Gastroesophageal sphincter (tissue), 4 donors: ENCODE measurements at regions not wholly inside any gene's neighbourhood (a gene's known extent, or its start where the extent isn't known, plus 50 kb on each side); places are given as distances from the start of the nearest gene placed in this dataset.

ENCODE experiments used
- ATAC-seq: fragments of 150-250 bp; one replicate; pipeline ENCODE4 v1.9.1; 2016; ENCODE audit warnings: mild to moderate bottlenecking, moderate library complexity
- H3K27ac ChIP-seq, 4 donors: fragments of 200-600 bp; sonication (generic) in 3 of 4; 1 replicate in 3 of 4; 2 replicates in 1 of 4; pipeline ENCODE4 v1.5.1; 2016 to 2019
- H3K27me3 ChIP-seq: fragments of 200-600 bp; sonication (generic); one replicate; pipeline ENCODE4 v1.5.1; 2019
- H3K36me3 ChIP-seq, 2 donors: fragments of 200-600 bp; sonication (generic); one replicate each; pipeline ENCODE4 v1.5.1; 2019; ENCODE audit warnings: control low read depth in 1 of 2
- H3K4me1 ChIP-seq, 3 donors: fragments of 200-600 bp; sonication (generic); 1 replicate in 2 of 3; 2 replicates in 1 of 3; pipeline ENCODE4 v1.5.1; 2016 to 2019; ENCODE audit warnings: control low read depth in 2 of 3
- H3K4me3 ChIP-seq, 2 donors: fragments of 200-600 bp; sonication (generic); one replicate each; pipeline ENCODE4 v1.5.1; 2019; ENCODE audit warnings: mild to moderate bottlenecking in 1 of 2, moderate library complexity in 1 of 2
- H3K9me3 ChIP-seq, 3 donors: fragments of 200-600 bp; sonication (generic); one replicate each; pipeline ENCODE4 v1.5.1; 2017 to 2019; ENCODE audit warnings: control low read depth in 2 of 3
- CTCF ChIP-seq, 4 experiments: fragments of 200-600 bp in 2 of 4; fragments of 450-650 bp in 2 of 4; sonication (generic) in 1 of 4; IDR thresholded peaks; one replicate each; pipeline ENCODE4 v1.5.1; 2017 to 2019; ENCODE audit warnings: antibody characterized with exemption in 4 of 4, mild to moderate bottlenecking in 2 of 4, moderate library complexity in 2 of 4
- EP300 ChIP-seq: sonication (generic); formaldehyde crosslinking; IDR thresholded peaks from one replicate; pipeline ENCODE4 v1.6.1; 2017; ENCODE audit warnings: antibody characterized with exemption, mild to moderate bottlenecking
- POLR2A ChIP-seq, 2 donors: fragments of 450-650 bp; IDR thresholded peaks; one replicate each; pipeline ENCODE4 v1.6.1; 2017; ENCODE audit warnings: antibody characterized with exemption in 2 of 2, mild to moderate bottlenecking in 2 of 2, moderate library complexity in 1 of 2
- POLR2AphosphoS5 ChIP-seq: sonication (generic); formaldehyde crosslinking; IDR thresholded peaks from one replicate; pipeline ENCODE4 v1.6.1; 2017; ENCODE audit warnings: antibody characterized with exemption
- WGBS, 2 donors: methylation state at CpG; one replicate each; pipeline ENCODE4 v1.1.5; 2018; ENCODE audit warnings: low coverage in 1 of 2; 5-methylcytosine and 5-hydroxymethylcytosine counted together

DNA sequence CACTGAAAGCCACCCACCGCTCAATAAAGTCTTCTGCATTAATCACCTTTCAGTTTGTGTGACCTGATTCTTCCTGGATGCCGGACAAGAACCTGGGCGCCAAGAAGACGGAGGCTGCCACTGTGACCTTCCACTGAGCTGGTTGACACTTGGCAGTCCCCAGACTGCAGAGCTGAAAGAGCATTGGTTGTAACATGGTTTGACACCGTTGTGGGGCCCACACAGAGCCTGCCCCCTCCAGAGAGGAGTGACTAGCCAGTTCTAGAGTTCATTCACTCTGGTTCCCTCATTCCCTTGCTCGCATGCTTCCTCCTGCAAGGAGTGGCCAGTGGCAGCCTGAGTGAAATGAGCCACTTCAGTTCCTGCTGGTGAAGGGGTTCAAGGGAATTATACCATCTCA lies 86.2 kb upstream of the ANXA1 start:
- H3K27ac ChIP-seq: no peak overlapping the region
- H3K27me3 ChIP-seq: no peaks in the 10 kb centered on the region
- 86 to 100% methylated on average over 2 to 4 of the region's 6 CpGs for WGBS, 2 donors
- ATAC-seq: no peak
- H3K9me3 ChIP-seq: no peaks in the 10 kb centered on the region
- H3K36me3 ChIP-seq: no peaks in the 10 kb centered on the region
- no peaks in the 10 kb centered on the region for H3K4me1 ChIP-seq
- TF ChIP-seq CTCF (IDR thresholded peaks at IDR 0.05): no peak
- no peak for TF ChIP-seq POLR2A (IDR thresholded peaks at IDR 0.05)
- no peak for TF ChIP-seq POLR2AphosphoS5
- no peak for TF ChIP-seq EP300
- H3K4me3 ChIP-seq: no peak overlapping the region

DNA sequence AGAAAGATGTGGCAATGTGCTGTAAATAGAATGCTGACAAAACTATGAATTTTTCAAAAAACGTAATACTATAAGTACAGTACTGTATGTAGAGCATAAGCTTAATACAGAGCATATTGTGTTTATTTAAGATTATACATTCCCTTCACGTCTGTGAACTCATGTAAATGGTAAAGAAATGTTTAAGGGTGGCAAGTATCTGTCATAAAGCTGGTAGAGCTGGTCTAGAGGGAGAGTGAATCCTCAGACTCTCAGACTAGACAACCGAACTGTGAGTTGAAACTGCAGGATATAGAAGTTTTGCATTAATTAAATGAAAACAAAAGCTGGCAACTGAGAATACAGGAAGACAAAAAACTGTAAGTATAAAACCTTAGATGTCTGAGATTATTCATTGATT lies 87.3 kb upstream of the ANXA1 start:
- H3K9me3 ChIP-seq: no peaks in the 10 kb centered on the region
- no peak for ATAC-seq
- no peaks in the 10 kb centered on the region for H3K36me3 ChIP-seq
- WGBS, 2 donors: 74 to 78% methylated on average over 3 of the region's 3 CpGs
- TF ChIP-seq POLR2A (IDR thresholded peaks at IDR 0.05): no peak
- no peak for TF ChIP-seq EP300
- no peaks in the 10 kb centered on the region for H3K4me1 ChIP-seq
- H3K27me3 ChIP-seq: no peaks in the 10 kb centered on the region
- H3K4me3 ChIP-seq: no peak overlapping the region
- no peak overlapping the region for H3K27ac ChIP-seq

GRCh38 chr9:73061146-73061545 lies 90.5 kb upstream of the ANXA1 start:
- WGBS, 2 donors: 81 to 92% methylated on average over 3 of the region's 3 CpGs

GRCh38 chr9:73059247-73059646 lies 92.4 kb upstream of the ANXA1 start:
- ATAC-seq: no peak
- no peaks in the 10 kb centered on the region for H3K36me3 ChIP-seq
- H3K9me3 ChIP-seq: no peaks in the 10 kb centered on the region
- H3K4me1 ChIP-seq: no peaks in the 10 kb centered on the region
- no peak for TF ChIP-seq EP300
- 56 to 92% methylated on average over 2 of the region's 2 CpGs for WGBS, 2 donors
- H3K4me3 ChIP-seq: no peak overlapping the region
- no peaks in the 10 kb centered on the region for H3K27me3 ChIP-seq
- no peak overlapping the region for H3K27ac ChIP-seq

More at GRCh38 chr9:73061146-73061545, 90.5 kb upstream of the ANXA1 start:
- no peaks in the 10 kb centered on the region for H3K36me3 ChIP-seq
- no peak overlapping the region for H3K27ac ChIP-seq
- no peaks in the 10 kb centered on the region for H3K4me1 ChIP-seq
- no peaks in the 10 kb centered on the region for H3K9me3 ChIP-seq
- TF ChIP-seq POLR2AphosphoS5 (no peak), POLR2A (IDR thresholded peaks at IDR 0.05) (no peak), EP300 (no peak), CTCF (IDR thresholded peaks at IDR 0.05) (no peak)
- ATAC-seq: no peak
- no peak overlapping the region for H3K4me3 ChIP-seq
- H3K27me3 ChIP-seq: no peaks in the 10 kb centered on the region

DNA sequence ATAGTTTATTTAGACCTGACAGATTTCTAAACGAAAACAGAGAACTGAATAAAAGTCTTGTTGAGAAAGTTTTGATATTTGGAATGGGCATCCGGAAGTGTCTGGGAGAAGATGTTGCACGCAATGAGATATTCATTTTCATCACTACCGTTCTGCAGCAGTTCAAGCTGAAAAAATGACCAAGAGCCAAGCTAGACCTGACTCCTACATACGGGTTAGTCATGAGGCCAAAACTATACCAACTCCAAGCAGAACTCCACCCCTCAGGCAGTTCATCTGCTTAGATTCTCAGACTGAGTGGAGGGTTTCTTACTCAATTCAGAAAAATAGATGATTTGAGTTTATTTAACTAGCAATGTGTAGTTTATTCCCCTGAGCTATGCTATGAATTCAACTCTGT lies 95.4 kb upstream of the ANXA1 start:
- H3K27ac ChIP-seq: no peak overlapping the region
- H3K9me3 ChIP-seq: no peaks in the 10 kb centered on the region
- TF ChIP-seq CTCF (IDR thresholded peaks at IDR 0.05) (no peak), POLR2AphosphoS5 (no peak), EP300 (no peak), POLR2A (IDR thresholded peaks at IDR 0.05) (no peak)
- no peaks in the 10 kb centered on the region for H3K4me1 ChIP-seq
- no peaks in the 10 kb centered on the region for H3K27me3 ChIP-seq
- no peaks in the 10 kb centered on the region for H3K36me3 ChIP-seq
- WGBS, 2 donors: 86 to 96% methylated on average over 5 of the region's 5 CpGs
- no peak overlapping the region for H3K4me3 ChIP-seq
- ATAC-seq: no peak

- no peaks in the 10 kb centered on the region for H3K36me3 ChIP-seq
- H3K4me3 ChIP-seq: no peak overlapping the region
- ATAC-seq: no peak
- no peaks in the 10 kb centered on the region for H3K27me3 ChIP-seq
- no peak for TF ChIP-seq EP300
- TF ChIP-seq POLR2A (IDR thresholded peaks at IDR 0.05): no peak
- TF ChIP-seq POLR2AphosphoS5: no peak
- H3K9me3 ChIP-seq: no peaks in the 10 kb centered on the region
- H3K27ac ChIP-seq: no peak overlapping the region
- H3K4me1 ChIP-seq: peaks cover 0 to 9% (median 0%) of the 10 kb centered on the region in 3 donors
Observed at GRCh38 chr9:73054091-73054490, 97.6 kb upstream of the ANXA1 start.
